Mammary epithelial cell (primary cell): ENCODE measurements at regions not wholly inside any gene's neighbourhood (a gene's known extent, or its start where the extent isn't known, plus 50 kb on each side); places are given as distances from the start of the nearest gene placed in this dataset.

Source experiments
- CTCF ChIP-seq, 2 donors: IDR thresholded peaks in 1 of 2; conservative IDR thresholded peaks in 1 of 2; 2 replicates each; pipeline ENCODE4 v1.5.1; 2011 to 2012; ENCODE audit warnings: inconsistent platforms in 2 of 2, low read length in 2 of 2, mild to moderate bottlenecking in 2 of 2, control low read depth in 1 of 2, low read depth in 1 of 2; ENCODE audit not compliant: insufficient read depth in 1 of 2; ENCODE audit errors: extremely low read depth in 1 of 2
- EZH2 ChIP-seq: IDR thresholded peaks from 2 replicates; pipeline ENCODE4 v1.6.1; 2012; ENCODE audit warnings: low read length, inconsistent platforms, borderline replicate concordance

GRCh38 chr6:2524090-2524489 lies 226.6 kb downstream of the MYLK4 start:
- peak; percentile 30 to 51 for TF ChIP-seq CTCF (conservative IDR thresholded peaks at IDR 0.05 in 1 of 2, IDR thresholded peaks at IDR 0.05 in 1 of 2; ENCODE audit: extremely low read depth in 1 of 2, insufficient read depth in 1 of 2, low read depth in 1 of 2, low read length in 2 of 2)
- no peak for TF ChIP-seq EZH2
